ENCODE measurements at regions not wholly inside any gene's neighbourhood (a gene's known extent, or its start where the extent isn't known, plus 50 kb on each side); places are given as distances from the start of the nearest gene placed in this dataset.

DNA sequence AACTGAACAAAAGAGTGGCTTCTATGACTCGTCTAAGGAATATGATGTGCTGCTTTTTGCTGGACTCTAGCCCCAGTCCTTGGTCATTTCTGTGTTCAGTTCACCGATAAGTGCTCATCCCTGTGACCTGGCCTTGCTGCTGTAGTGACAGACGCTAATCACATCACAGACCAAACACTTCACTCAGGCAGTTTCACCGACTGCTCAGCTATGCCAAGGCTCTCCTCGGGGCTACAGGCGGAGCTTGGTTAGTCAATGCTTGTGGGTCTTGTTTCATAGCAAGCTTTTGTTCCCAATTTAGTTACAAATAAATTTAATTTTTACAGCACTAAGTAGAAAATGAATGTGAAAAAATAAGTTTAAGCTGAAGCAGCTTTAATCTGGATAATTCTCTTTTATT, 190.8 kb upstream of the PRKCQ start:
- Histone ChIP-seq H3K27me3 (ENCODE audit: insufficient read depth) (no peaks in the 10 kb centered on the region), H3K4me2 (no peak overlapping the region), H3K9me2 (ENCODE audit: insufficient read depth) (peaks cover 5% of the 10 kb centered on the region; the same call in 1 of the 2 replicates), H3K36me3 (ENCODE audit: insufficient read depth) (no peaks in the 10 kb centered on the region), H3F3A (replicated peaks; ENCODE audit: low read depth) (no peaks in the 10 kb centered on the region), H3K4me3 (no peak overlapping the region), H4K20me1 (replicated peaks; ENCODE audit: insufficient read depth) (no peaks in the 10 kb centered on the region), H3K27ac (ENCODE audit: low read depth) (no peak overlapping the region), H3K79me2 (replicated peaks; ENCODE audit: insufficient read depth) (no peaks in the 10 kb centered on the region), H3K4me1 (ENCODE audit: insufficient read depth) (no peaks in the 10 kb centered on the region), H2AFZ (no peak overlapping the region)
- Mint-ChIP-seq H3K27me3 (ENCODE audit: insufficient read depth, low read depth, poor library complexity) (no peaks in the 10 kb centered on the region), H3K27ac (no peak overlapping the region), H3K36me3 (ENCODE audit: low read depth) (peaks cover 5% of the 10 kb centered on the region; the same call in 1 of the 3 replicates), H3K9me3 (0 out of 3 replicates have a peak, but pooled peaks cover 4% of the 10 kb centered on the region), H3K4me3 (no peak overlapping the region), H3K4me1 (peaks cover 10% of the 10 kb centered on the region)
- ATAC-seq = no peak
- TF ChIP-seq, protein P1, sequence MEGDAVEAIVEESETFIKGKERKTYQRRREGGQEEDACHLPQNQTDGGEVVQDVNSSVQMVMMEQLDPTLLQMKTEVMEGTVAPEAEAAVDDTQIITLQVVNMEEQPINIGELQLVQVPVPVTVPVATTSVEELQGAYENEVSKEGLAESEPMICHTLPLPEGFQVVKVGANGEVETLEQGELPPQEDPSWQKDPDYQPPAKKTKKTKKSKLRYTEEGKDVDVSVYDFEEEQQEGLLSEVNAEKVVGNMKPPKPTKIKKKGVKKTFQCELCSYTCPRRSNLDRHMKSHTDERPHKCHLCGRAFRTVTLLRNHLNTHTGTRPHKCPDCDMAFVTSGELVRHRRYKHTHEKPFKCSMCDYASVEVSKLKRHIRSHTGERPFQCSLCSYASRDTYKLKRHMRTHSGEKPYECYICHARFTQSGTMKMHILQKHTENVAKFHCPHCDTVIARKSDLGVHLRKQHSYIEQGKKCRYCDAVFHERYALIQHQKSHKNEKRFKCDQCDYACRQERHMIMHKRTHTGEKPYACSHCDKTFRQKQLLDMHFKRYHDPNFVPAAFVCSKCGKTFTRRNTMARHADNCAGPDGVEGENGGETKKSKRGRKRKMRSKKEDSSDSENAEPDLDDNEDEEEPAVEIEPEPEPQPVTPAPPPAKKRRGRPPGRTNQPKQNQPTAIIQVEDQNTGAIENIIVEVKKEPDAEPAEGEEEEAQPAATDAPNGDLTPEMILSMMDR (conservative IDR thresholded peaks at IDR 0.05; ENCODE audit: low read depth in 2 of 2) = no peak
- TF ChIP-seq ZNF114 (CRISPR knock-in tag; IDR thresholded peaks at IDR 0.05) (no peak), CREB1 (CRISPR knock-in tag; IDR thresholded peaks at IDR 0.05; ENCODE audit: low read depth) (no peak), ZNF331 (CRISPR knock-in tag; IDR thresholded peaks at IDR 0.05; ENCODE audit: low read depth) (no peak), NANOG (IDR thresholded peaks at IDR 0.05; ENCODE audit: borderline replicate concordance) (no peak), EZH2 (IDR thresholded peaks at IDR 0.05; ENCODE audit: low read depth, unreplicated experiment) (no peak)
- TF ChIP-seq, protein P2, sequence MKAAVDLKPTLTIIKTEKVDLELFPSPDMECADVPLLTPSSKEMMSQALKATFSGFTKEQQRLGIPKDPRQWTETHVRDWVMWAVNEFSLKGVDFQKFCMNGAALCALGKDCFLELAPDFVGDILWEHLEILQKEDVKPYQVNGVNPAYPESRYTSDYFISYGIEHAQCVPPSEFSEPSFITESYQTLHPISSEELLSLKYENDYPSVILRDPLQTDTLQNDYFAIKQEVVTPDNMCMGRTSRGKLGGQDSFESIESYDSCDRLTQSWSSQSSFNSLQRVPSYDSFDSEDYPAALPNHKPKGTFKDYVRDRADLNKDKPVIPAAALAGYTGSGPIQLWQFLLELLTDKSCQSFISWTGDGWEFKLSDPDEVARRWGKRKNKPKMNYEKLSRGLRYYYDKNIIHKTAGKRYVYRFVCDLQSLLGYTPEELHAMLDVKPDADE (IDR thresholded peaks at IDR 0.05) = no peak
- TF ChIP-seq, protein P3, sequence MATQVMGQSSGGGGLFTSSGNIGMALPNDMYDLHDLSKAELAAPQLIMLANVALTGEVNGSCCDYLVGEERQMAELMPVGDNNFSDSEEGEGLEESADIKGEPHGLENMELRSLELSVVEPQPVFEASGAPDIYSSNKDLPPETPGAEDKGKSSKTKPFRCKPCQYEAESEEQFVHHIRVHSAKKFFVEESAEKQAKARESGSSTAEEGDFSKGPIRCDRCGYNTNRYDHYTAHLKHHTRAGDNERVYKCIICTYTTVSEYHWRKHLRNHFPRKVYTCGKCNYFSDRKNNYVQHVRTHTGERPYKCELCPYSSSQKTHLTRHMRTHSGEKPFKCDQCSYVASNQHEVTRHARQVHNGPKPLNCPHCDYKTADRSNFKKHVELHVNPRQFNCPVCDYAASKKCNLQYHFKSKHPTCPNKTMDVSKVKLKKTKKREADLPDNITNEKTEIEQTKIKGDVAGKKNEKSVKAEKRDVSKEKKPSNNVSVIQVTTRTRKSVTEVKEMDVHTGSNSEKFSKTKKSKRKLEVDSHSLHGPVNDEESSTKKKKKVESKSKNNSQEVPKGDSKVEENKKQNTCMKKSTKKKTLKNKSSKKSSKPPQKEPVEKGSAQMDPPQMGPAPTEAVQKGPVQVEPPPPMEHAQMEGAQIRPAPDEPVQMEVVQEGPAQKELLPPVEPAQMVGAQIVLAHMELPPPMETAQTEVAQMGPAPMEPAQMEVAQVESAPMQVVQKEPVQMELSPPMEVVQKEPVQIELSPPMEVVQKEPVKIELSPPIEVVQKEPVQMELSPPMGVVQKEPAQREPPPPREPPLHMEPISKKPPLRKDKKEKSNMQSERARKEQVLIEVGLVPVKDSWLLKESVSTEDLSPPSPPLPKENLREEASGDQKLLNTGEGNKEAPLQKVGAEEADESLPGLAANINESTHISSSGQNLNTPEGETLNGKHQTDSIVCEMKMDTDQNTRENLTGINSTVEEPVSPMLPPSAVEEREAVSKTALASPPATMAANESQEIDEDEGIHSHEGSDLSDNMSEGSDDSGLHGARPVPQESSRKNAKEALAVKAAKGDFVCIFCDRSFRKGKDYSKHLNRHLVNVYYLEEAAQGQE (IDR thresholded peaks at IDR 0.05; ENCODE audit: unreplicated experiment) = no peak
- DNase-seq (ENCODE audit: low spot score) = no peak
